Ovary (tissue), 7 donors: ENCODE measurements at regions not wholly inside any gene's neighbourhood (a gene's known extent, or its start where the extent isn't known, plus 50 kb on each side); places are given as distances from the start of the nearest gene placed in this dataset.

Experiments used
- DNase-seq, 5 donors: peaks; one replicate each; pipeline ENCODE4 v3.0.0-alpha.2; 2019 to 2020
- H3K27ac ChIP-seq, 2 donors: fragments of 200-600 bp; one replicate each; pipeline versions ENCODE4 v1.5.1 to v1.8.0; 2019 to 2022
- H3K27me3 ChIP-seq: fragments of 200-600 bp; one replicate; pipeline ENCODE4 v1.8.0; 2022
- H3K36me3 ChIP-seq: fragments of 200-600 bp; sonication (generic); one replicate; pipeline ENCODE4 v1.5.1; 2019
- H3K4me1 ChIP-seq: one replicate; pipeline ENCODE4 v1.8.1; 2013; ENCODE audit warnings: mild to moderate bottlenecking, moderate library complexity; ENCODE audit not compliant: insufficient read depth
- H3K4me3 ChIP-seq: fragments of 200-600 bp; sonication (generic); one replicate; pipeline ENCODE4 v1.5.1; 2017
- H3K9me3 ChIP-seq, 2 donors: fragments of 200-600 bp in 1 of 2; sonication (generic) in 1 of 2; one replicate each; pipeline versions ENCODE4 v1.5.1 to v1.8.1; 2013 to 2019; ENCODE audit warnings: mild to moderate bottlenecking in 1 of 2, moderate library complexity in 1 of 2
- EP300 ChIP-seq: sonication (generic); formaldehyde crosslinking; IDR thresholded peaks from one replicate; pipeline ENCODE4 v1.6.1; 2017; ENCODE audit warnings: antibody characterized with exemption
- POLR2A ChIP-seq: fragments of 450-650 bp; IDR thresholded peaks from one replicate; pipeline ENCODE4 v1.6.1; 2017; ENCODE audit warnings: antibody characterized with exemption, mild to moderate bottlenecking, moderate library complexity
- WGBS, 3 donors: extraction: QIAGEN DNeasy Blood & Tissue Kit in 1 of 3; methylation state at CpG; one replicate each; pipeline versions ENCODE4 v1.1.5 to v1.1.7; 2013 to 2017; 5-methylcytosine and 5-hydroxymethylcytosine counted together
- intact Hi-C, 4 donors: fragments of 100-400 bp; cut with DNase I; formaldehyde crosslinking; loops; one replicate each; pipeline versions ENCODE4 v1.11.0 to v1.15.1; 2022 to 2023
- TF ChIP-seq, protein P1 (sequence below), 3 donors: fragments of 450-650 bp in 2 of 3; fragments of 200-600 bp in 1 of 3; IDR thresholded peaks; one replicate each; pipeline versions ENCODE4 v1.5.1 to v1.8.0; 2016 to 2022; ENCODE audit warnings: antibody characterized with exemption in 3 of 3, mild to moderate bottlenecking in 1 of 3
- donor health status: DM: no; HTN: no; CAD: no; lungs with moderate emphysema.
- donor health status: DM: no; HTN: no; CAD: no.
- donor health status: Bipolar disorder and iron deficiency.
- donor health status: DM: no; HTN: no; CAD: no.
- donor health status: DM: yes; HTN: yes; CAD: no.

DNA sequence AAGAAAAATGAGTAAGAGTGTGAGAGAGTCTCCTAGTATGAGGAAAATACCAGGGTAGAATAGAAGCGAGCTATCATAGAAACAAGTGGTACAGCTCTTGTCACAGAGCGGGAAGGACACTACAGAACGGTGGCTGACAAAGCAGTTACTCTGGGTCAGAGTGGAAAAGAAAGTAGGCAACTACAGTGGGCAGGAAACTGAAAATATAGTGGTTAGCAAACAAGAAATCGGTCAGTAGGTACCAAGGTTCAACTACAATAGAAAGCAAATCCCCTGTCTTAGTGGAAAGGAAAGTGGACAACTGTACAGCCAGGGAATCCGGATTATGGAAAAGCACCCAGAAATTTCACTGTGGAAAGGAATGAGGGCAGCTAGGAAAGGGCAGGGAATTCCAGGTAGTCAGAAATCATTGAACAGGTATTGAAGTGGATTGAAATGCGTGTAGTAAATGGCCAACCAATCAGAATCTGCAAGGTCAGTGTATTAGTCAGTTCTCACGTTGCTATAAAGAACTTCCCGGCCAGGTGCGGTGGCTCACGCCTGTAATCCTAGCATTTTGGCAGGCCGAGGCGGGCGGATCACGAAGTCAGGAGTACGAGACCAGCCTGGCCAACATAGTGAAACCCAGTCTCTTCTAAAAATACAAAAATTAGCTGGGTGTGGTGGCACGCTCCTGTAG, 219.6 kb upstream of the DIAPH2 start:
- WGBS, 3 donors, result 85 to 89% (median 87%) methylated on average over 15 to 16 of the region's 16 CpGs
- Histone ChIP-seq H3K27ac (no peak overlapping the region), H3K36me3 (no peaks in the 10 kb centered on the region), H3K4me1 (no peaks in the 10 kb centered on the region), H3K27me3 (no peaks in the 10 kb centered on the region), H3K4me3 (no peak overlapping the region), H3K9me3 (no peaks in the 10 kb centered on the region)
- TF ChIP-seq, protein P1, sequence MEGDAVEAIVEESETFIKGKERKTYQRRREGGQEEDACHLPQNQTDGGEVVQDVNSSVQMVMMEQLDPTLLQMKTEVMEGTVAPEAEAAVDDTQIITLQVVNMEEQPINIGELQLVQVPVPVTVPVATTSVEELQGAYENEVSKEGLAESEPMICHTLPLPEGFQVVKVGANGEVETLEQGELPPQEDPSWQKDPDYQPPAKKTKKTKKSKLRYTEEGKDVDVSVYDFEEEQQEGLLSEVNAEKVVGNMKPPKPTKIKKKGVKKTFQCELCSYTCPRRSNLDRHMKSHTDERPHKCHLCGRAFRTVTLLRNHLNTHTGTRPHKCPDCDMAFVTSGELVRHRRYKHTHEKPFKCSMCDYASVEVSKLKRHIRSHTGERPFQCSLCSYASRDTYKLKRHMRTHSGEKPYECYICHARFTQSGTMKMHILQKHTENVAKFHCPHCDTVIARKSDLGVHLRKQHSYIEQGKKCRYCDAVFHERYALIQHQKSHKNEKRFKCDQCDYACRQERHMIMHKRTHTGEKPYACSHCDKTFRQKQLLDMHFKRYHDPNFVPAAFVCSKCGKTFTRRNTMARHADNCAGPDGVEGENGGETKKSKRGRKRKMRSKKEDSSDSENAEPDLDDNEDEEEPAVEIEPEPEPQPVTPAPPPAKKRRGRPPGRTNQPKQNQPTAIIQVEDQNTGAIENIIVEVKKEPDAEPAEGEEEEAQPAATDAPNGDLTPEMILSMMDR (IDR thresholded peaks at IDR 0.05), result no peak
- TF ChIP-seq EP300 (no peak), POLR2A (no peak)
- intact Hi-C loops, result no loop called here
- DNase-seq, result no peak

DNA sequence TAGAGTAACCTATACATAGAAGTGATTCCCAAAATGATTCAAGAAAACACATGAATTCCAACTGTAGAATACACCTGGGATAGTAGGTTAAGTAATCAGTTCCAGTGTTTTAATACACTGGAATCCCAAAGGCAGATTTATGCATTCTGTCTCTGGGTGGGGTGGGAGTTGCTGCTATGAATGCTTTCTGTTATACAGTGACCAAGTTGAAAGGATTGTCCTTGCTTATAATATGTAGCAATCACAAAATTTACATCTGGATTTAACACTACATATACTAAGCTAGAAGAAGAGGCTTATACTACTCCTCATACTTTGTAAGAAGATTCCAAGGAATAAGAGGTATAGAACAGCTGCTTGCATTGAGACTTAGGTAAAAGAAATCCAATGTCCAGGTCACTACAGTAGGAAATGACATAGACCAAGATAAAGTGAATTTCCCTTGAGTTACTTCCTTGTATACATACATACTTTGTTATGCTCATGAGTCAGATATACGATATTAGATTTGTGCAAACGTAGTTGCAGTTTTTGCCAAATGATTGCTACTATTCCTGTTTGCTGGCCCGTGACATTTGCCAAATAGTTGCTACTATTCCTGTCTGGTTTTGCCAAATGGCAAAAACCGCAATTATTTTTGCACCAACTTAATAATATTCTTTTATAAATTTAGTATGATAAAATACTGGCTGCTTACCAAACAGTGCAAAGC, 210.5 kb upstream of the DIAPH2 start:
- H3K9me3 ChIP-seq, result no peaks in the 10 kb centered on the region
- no peak overlapping the region for H3K4me3 ChIP-seq
- 54 to 66% (median 56%) methylated on average over 4 of the region's 4 CpGs for WGBS, 3 donors
- no peak for DNase-seq
- H3K4me1 ChIP-seq, result no peaks in the 10 kb centered on the region
- intact Hi-C loops, result no loop called here
- H3K36me3 ChIP-seq, result no peaks in the 10 kb centered on the region
- TF ChIP-seq EP300 (no peak), POLR2A (no peak)
- TF ChIP-seq, protein P1 (IDR thresholded peaks at IDR 0.05), result no peak
- no peaks in the 10 kb centered on the region for H3K27me3 ChIP-seq
- H3K27ac ChIP-seq, result no peak overlapping the region

DNA sequence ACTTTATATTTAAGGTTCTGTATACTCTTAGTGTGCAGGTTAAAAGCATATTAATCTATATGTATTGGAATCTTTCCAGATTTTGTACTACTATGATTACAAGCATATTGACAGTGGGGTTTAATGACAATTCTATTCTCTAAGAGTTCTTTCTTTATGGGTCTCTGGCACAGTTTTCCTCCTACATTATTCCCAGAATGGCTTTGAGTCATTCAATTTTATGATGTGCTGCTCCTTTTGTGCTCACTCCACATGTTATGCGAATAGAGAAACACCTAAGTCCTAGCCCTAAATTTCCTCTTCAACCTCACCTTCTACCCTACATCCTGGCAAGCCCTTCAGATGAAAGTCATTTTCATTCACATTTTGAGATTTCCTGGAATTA, 209.9 kb upstream of the DIAPH2 start:
- intact Hi-C loops, result no loop called here
- TF ChIP-seq POLR2A (no peak), EP300 (no peak)
- TF ChIP-seq, protein P1 (IDR thresholded peaks at IDR 0.05), result no peak
- no peaks in the 10 kb centered on the region for H3K4me1 ChIP-seq
- no peak for DNase-seq
- WGBS, 3 donors, result 85 to 91% (median 86%) methylated on average over 1 of the region's 1 CpG
- no peak overlapping the region for H3K4me3 ChIP-seq
- no peaks in the 10 kb centered on the region for H3K9me3 ChIP-seq
- no peak overlapping the region for H3K27ac ChIP-seq
- no peaks in the 10 kb centered on the region for H3K36me3 ChIP-seq
- H3K27me3 ChIP-seq, result no peaks in the 10 kb centered on the region

DNA sequence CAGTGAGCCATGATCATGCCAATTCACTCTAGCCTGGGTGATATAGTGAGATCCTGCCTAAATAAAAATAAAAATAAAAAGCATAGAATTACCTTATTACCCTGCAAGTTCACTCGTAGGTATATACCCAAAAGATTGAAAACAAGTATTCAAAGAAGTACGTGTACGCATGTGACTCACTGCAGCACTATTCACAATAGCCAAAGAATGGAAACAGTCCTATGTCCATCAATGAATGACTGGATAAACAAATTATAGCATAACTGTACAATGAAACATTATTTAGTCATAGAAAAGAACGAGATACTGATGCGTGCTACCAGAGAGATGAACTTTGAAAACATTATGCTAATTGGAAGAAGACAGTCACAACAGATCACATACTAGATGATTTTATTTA, 204.6 kb upstream of the DIAPH2 start:
- Histone ChIP-seq H3K4me3 (no peak overlapping the region), H3K9me3 (no peaks in the 10 kb centered on the region), H3K27ac (no peak overlapping the region), H3K27me3 (no peaks in the 10 kb centered on the region), H3K4me1 (no peaks in the 10 kb centered on the region), H3K36me3 (no peaks in the 10 kb centered on the region)
- no peak for DNase-seq
- WGBS, 3 donors, result 46 to 53% (median 47%) methylated on average over 5 of the region's 5 CpGs
- TF ChIP-seq EP300, result no peak
- TF ChIP-seq POLR2A, result no peak
- TF ChIP-seq, protein P1 (IDR thresholded peaks at IDR 0.05), result no peak
- intact Hi-C loops, result no loop called here
